K562 (cell line): ENCODE measurements at regions not wholly inside any gene's neighbourhood (a gene's known extent, or its start where the extent isn't known, plus 50 kb on each side); places are given as distances from the start of the nearest gene placed in this dataset.
"Not testable (repeated sequence)": the region's sequence is repeated elsewhere in the genome, so short reads cannot be mapped to it uniquely, and the experiment has no call there.

Experiments used
- ATAC-seq: fragments of 200-7000 bp; cut with Tn5 transposase; 3 replicates; pipeline ENCODE4 v1.9.1; 2020; ENCODE audit warnings: moderate library complexity
- BruUV-seq: library from RNA; stranded (reverse); fragments of 400-500 nt; replicated peaks from 2 replicates; lab custom pipeline; 2021; lab: Mats Ljungman, UMichigan
- CTCF ChIA-PET: fragments of 300-600 bp; formaldehyde crosslinking; extraction: SDS; loops from one replicate; lab custom pipeline; 2021; ENCODE audit warnings: low intra/inter-chr PET ratio; lab: Yijun Ruan, JAX
- POLR2A ChIA-PET: fragments of 300-600, 350-650 bp; sonication (Branson Sonifier 250); formaldehyde crosslinking; extraction: SDS; loops from one replicate; lab custom pipeline; 2021; ENCODE audit warnings: antibody characterized with exemption, inconsistent platforms; lab: Yijun Ruan, JAX
- DNase-seq, 4 experiments: peaks; one replicate each; pipeline versions ENCODE4 v3.0.0 to v3.0.0-alpha.2; 2011 to 2018; ENCODE audit warnings: low spot score in 3 of 4, mixed read lengths in 3 of 4; ENCODE audit errors: extremely low read depth in 1 of 4
- FAIRE-seq: peaks from 2 replicates; lab custom pipeline; 2011; peaks lifted over from hg19 to GRCh38; lab: Jason Lieb, UNC
- H2AFZ ChIP-seq: 2 replicates; pipeline ENCODE4 v1.6.0; 2011; ENCODE audit warnings: low read depth, low read length, control low read depth, inconsistent platforms
- H3K27ac ChIP-seq: fragments of 200-600 bp; 3 replicates; pipeline ENCODE4 v1.8.0; 2011; ENCODE audit warnings: low read depth, mild to moderate bottlenecking, control low read depth, inconsistent platforms, low read length, moderate library complexity, mixed read lengths; ENCODE audit errors: extremely low read depth
- H3K27me3 ChIP-seq, 2 experiments: fragments of 300-600 bp in 1 of 2; 2 replicates in 1 of 2; 3 replicates in 1 of 2; pipeline versions ENCODE4 v1.6.0 to v1.8.0; 2011; ENCODE audit warnings: inconsistent platforms in 2 of 2, low read length in 2 of 2, mild to moderate bottlenecking in 1 of 2, mixed read lengths in 1 of 2, moderate library complexity in 1 of 2; ENCODE audit not compliant: control insufficient read depth in 2 of 2, insufficient read depth in 2 of 2
- H3K36me3 ChIP-seq: fragments of 300-600 bp; 3 replicates; pipeline ENCODE4 v1.8.0; 2011; ENCODE audit warnings: mild to moderate bottlenecking, low read length, inconsistent platforms; ENCODE audit not compliant: control insufficient read depth, insufficient read depth
- H3K4me1 ChIP-seq, 2 experiments: fragments of 200-600 bp in 1 of 2; replicated peaks in 1 of 2; 2 replicates in 1 of 2; 3 replicates in 1 of 2; pipeline versions ENCODE4 v1.5.1 to v1.8.0; 2011; ENCODE audit warnings: inconsistent platforms in 2 of 2, low read length in 2 of 2, mild to moderate bottlenecking in 1 of 2, mixed read lengths in 1 of 2, moderate library complexity in 1 of 2; ENCODE audit not compliant: control insufficient read depth in 2 of 2, insufficient read depth in 2 of 2
- H3K4me2 ChIP-seq: 2 replicates; pipeline ENCODE4 v1.6.1; 2011; ENCODE audit warnings: low read length, control low read depth, inconsistent platforms, mixed read lengths; ENCODE audit not compliant: insufficient read depth
- H3K4me3 ChIP-seq: fragments of 200-600 bp; sonication (generic), shearing (Covaris generic); 2 replicates; pipeline ENCODE4 v1.5.1; 2016; ENCODE audit warnings: control low read depth, inconsistent platforms
- H3K79me2 ChIP-seq: fragments of 200-600 bp; 3 replicates; pipeline ENCODE4 v1.8.0; 2011; ENCODE audit warnings: low read length, inconsistent platforms; ENCODE audit not compliant: control insufficient read depth, insufficient read depth
- H3K9ac ChIP-seq, 2 experiments: 2 replicates each; pipeline versions ENCODE4 v1.6.0 to v1.6.1; 2011; ENCODE audit warnings: low read depth in 2 of 2, low read length in 2 of 2, control low read depth in 1 of 2, inconsistent platforms in 1 of 2, mild to moderate bottlenecking in 1 of 2, mixed read lengths in 1 of 2; ENCODE audit not compliant: insufficient read depth in 1 of 2
- H3K9me1 ChIP-seq: one replicate; pipeline ENCODE4 v1.6.0; 2011; ENCODE audit warnings: inconsistent platforms, mild to moderate bottlenecking, low read length, moderate library complexity; ENCODE audit not compliant: control insufficient read depth, insufficient read depth
- H3K9me3 ChIP-seq: replicated peaks from 2 replicates; pipeline ENCODE4 v1.5.1; 2011; ENCODE audit warnings: low read depth, low read length, inconsistent platforms; ENCODE audit not compliant: control insufficient read depth, insufficient read depth
- H4K20me1 ChIP-seq: replicated peaks from 2 replicates; pipeline ENCODE4 v1.6.1; 2011; ENCODE audit warnings: low read length, inconsistent platforms, mixed read lengths; ENCODE audit not compliant: control insufficient read depth, insufficient read depth
- WGBS: fragments of 100-300 bp; shearing (Covaris generic); methylation state at CpG from one replicate; pipeline ENCODE4 v1.1.6; 2016; ENCODE audit warnings: low coverage, mixed read lengths; ENCODE audit not compliant: insufficient coverage; ENCODE audit errors: missing lambda C conversion rate; 5-methylcytosine and 5-hydroxymethylcytosine counted together
- in situ Hi-C: fragments of 300-500 bp; cut with MboI; formaldehyde crosslinking; loops from 4 replicates; pipeline ENCODE4 v1.15.0; 2018; ENCODE audit warnings: inconsistent platforms, mixed read lengths
- intact Hi-C: fragments of 100-400 bp; cut with micrococcal nuclease; formaldehyde crosslinking; loops from 2 replicates; pipeline ENCODE4 v1.14.2; 2022

GRCh38 chr2:111566068-111566467, 317.9 kb downstream of the ANAPC1 start:
- POLR2A ChIA-PET, H3K4me3 ChIP-seq, H3K9ac ChIP-seq, H3K9me1 ChIP-seq, H3K27ac ChIP-seq, ATAC-seq, H4K20me1 ChIP-seq, FAIRE-seq, CTCF ChIA-PET, H3K4me2 ChIP-seq, DNase-seq, in situ Hi-C loops, H2AFZ ChIP-seq, H3K79me2 ChIP-seq, H3K9me3 ChIP-seq, H3K4me1 ChIP-seq, H3K27me3 ChIP-seq, BruUV-seq, intact Hi-C loops, H3K36me3 ChIP-seq: not testable (repeated sequence)
- 25% methylated on average over 6 of the region's 8 CpGs for WGBS

DNA sequence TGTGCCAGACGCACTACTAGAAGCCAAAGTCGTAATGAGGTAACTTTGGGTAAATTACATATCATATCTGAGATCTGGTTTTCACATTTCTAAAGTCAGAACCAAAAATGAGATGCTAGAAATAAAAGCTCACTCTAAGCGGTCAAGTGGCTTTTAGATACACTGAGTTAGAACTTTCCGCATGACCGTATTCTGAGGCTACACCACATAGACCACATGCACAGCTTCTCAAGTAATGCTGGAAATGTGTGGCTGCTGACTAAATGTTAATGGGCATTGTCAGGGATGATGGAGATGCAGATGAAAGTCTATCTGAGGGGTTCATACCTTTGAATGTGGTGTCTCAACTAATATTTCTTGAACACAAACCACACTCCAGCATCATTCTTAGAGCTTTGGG, 316.8 kb downstream of the ANAPC1 start:
- POLR2A ChIA-PET, H3K4me2 ChIP-seq, intact Hi-C loops, BruUV-seq, H3K9me3 ChIP-seq, CTCF ChIA-PET, in situ Hi-C loops, H3K9me1 ChIP-seq, DNase-seq, H3K36me3 ChIP-seq, H3K4me3 ChIP-seq, H3K4me1 ChIP-seq, H3K27me3 ChIP-seq, ATAC-seq, H4K20me1 ChIP-seq, H2AFZ ChIP-seq, FAIRE-seq, H3K9ac ChIP-seq, H3K27ac ChIP-seq, H3K79me2 ChIP-seq: not testable (repeated sequence)
- WGBS = 61% methylated on average over 4 of the region's 5 CpGs

- H3K9me1 ChIP-seq, H3K79me2 ChIP-seq, H2AFZ ChIP-seq, CTCF ChIA-PET, H3K9me3 ChIP-seq, H3K27me3 ChIP-seq, H4K20me1 ChIP-seq, DNase-seq, H3K4me2 ChIP-seq, intact Hi-C loops, POLR2A ChIA-PET, H3K27ac ChIP-seq, in situ Hi-C loops, H3K4me1 ChIP-seq, BruUV-seq, H3K36me3 ChIP-seq, H3K4me3 ChIP-seq, H3K9ac ChIP-seq: not testable (repeated sequence)
- peak; percentile 70 for ATAC-seq
- 35% methylated on average over 3 of the region's 5 CpGs for WGBS
- FAIRE-seq = peak; percentile 52
These were observed 314.4 kb downstream of the ANAPC1 start for GRCh38 chr2:111569356-111570199.
